ENCODE measurements at regions not wholly inside any gene's neighbourhood (a gene's known extent, or its start where the extent isn't known, plus 50 kb on each side); places are given as distances from the start of the nearest gene placed in this dataset.

GRCh38 chr6:113755449-113756289 lies 101.5 kb upstream of the MARCKS start:
- Histone ChIP-seq H3K36me3 (ENCODE audit: insufficient read depth, low read length) (no peaks in the 10 kb centered on the region), H2AFZ (ENCODE audit: low read depth, low read length) (no peak overlapping the region), H3K9ac (ENCODE audit: low read length) (no peak overlapping the region), H3K27me3 (ENCODE audit: insufficient read depth, low read length) (no peaks in the 10 kb centered on the region), H4K20me1 (ENCODE audit: insufficient read depth, low read length) (no peaks in the 10 kb centered on the region), H3K79me2 (ENCODE audit: insufficient read depth, low read length) (no peaks in the 10 kb centered on the region), H3K4me1 (ENCODE audit: insufficient read depth, low read length) (no peaks in the 10 kb centered on the region), H3K4me2 (ENCODE audit: low read length) (no peak overlapping the region), H3K9me3 (ENCODE audit: insufficient read depth, low read depth, low read length) (no peaks in the 10 kb centered on the region), H3K27ac (ENCODE audit: low read depth, low read length) (no peak overlapping the region), H3K4me3 (ENCODE audit: insufficient read depth, low read depth, low read length) (no peak overlapping the region)
- H3K4me1 Mint-ChIP-seq (ENCODE audit: low read depth, unreplicated experiment) = peaks cover 11% of the 10 kb centered on the region
- FAIRE-seq (no peak), DNase-seq (ENCODE audit: low read depth) (no peak)
- H3K9me3 Mint-ChIP-seq (ENCODE audit: unreplicated experiment) = no peaks in the 10 kb centered on the region
- no peaks in the 10 kb centered on the region for H3K36me3 Mint-ChIP-seq (ENCODE audit: low read depth, unreplicated experiment)
- H3K27me3 Mint-ChIP-seq (ENCODE audit: low read depth, unreplicated experiment) = no peaks in the 10 kb centered on the region
- TF ChIP-seq EZH2 (IDR thresholded peaks at IDR 0.05; ENCODE audit: insufficient read depth, low read length) = no peak
- TF ChIP-seq CTCF (IDR thresholded peaks at IDR 0.05; ENCODE audit: insufficient read depth, low read depth, low read length) = no peak
- no peak overlapping the region for H3K4me3 Mint-ChIP-seq (ENCODE audit: unreplicated experiment)
- H3K27ac Mint-ChIP-seq (ENCODE audit: unreplicated experiment) = no peak overlapping the region

- no peak overlapping the region for H3K4me2 ChIP-seq (ENCODE audit: low read length)
- H2AFZ ChIP-seq (ENCODE audit: low read depth, low read length) = no peak overlapping the region
- H3K36me3 Mint-ChIP-seq (ENCODE audit: low read depth, unreplicated experiment) = no peaks in the 10 kb centered on the region
- no peaks in the 10 kb centered on the region for H3K27me3 ChIP-seq (ENCODE audit: insufficient read depth, low read length)
- no peak for FAIRE-seq
- no peaks in the 10 kb centered on the region for H4K20me1 ChIP-seq (ENCODE audit: insufficient read depth, low read length)
- H3K9me3 ChIP-seq (ENCODE audit: insufficient read depth, low read depth, low read length) = no peaks in the 10 kb centered on the region
- no peak overlapping the region for H3K4me3 Mint-ChIP-seq (ENCODE audit: unreplicated experiment)
- H3K79me2 ChIP-seq (ENCODE audit: insufficient read depth, low read length) = no peaks in the 10 kb centered on the region
- H3K4me1 Mint-ChIP-seq (ENCODE audit: low read depth, unreplicated experiment) = peaks cover 11% of the 10 kb centered on the region
- no peak for TF ChIP-seq EZH2 (IDR thresholded peaks at IDR 0.05; ENCODE audit: insufficient read depth, low read length)
- TF ChIP-seq CTCF (IDR thresholded peaks at IDR 0.05; ENCODE audit: insufficient read depth, low read depth, low read length) = no peak
- no peak overlapping the region for H3K9ac ChIP-seq (ENCODE audit: low read length)
- no peaks in the 10 kb centered on the region for H3K36me3 ChIP-seq (ENCODE audit: insufficient read depth, low read length)
- no peaks in the 10 kb centered on the region for H3K4me1 ChIP-seq (ENCODE audit: insufficient read depth, low read length)
- no peak overlapping the region for H3K27ac Mint-ChIP-seq (ENCODE audit: unreplicated experiment)
- no peaks in the 10 kb centered on the region for H3K9me3 Mint-ChIP-seq (ENCODE audit: unreplicated experiment)
- no peak overlapping the region for H3K4me3 ChIP-seq (ENCODE audit: insufficient read depth, low read depth, low read length)
- DNase-seq (ENCODE audit: low read depth) = no peak
- no peaks in the 10 kb centered on the region for H3K27me3 Mint-ChIP-seq (ENCODE audit: low read depth, unreplicated experiment)
- no peak overlapping the region for H3K27ac ChIP-seq (ENCODE audit: low read depth, low read length)
Measured at GRCh38 chr6:113756290-113756665, 100.9 kb upstream of the MARCKS start.

GRCh38 chr6:113758214-113758613 lies 98.9 kb upstream of the MARCKS start:
- no peak for FAIRE-seq
- no peak overlapping the region for H3K27ac Mint-ChIP-seq (ENCODE audit: unreplicated experiment)
- H3K4me3 ChIP-seq (ENCODE audit: insufficient read depth, low read depth, low read length) = no peak overlapping the region

More at GRCh38 chr6:113758214-113758613, 98.9 kb upstream of the MARCKS start:
- Histone ChIP-seq H3K27me3 (ENCODE audit: insufficient read depth, low read length) (no peaks in the 10 kb centered on the region), H3K9ac (ENCODE audit: low read length) (no peak overlapping the region), H2AFZ (ENCODE audit: low read depth, low read length) (no peak overlapping the region), H3K9me3 (ENCODE audit: insufficient read depth, low read depth, low read length) (no peaks in the 10 kb centered on the region), H3K36me3 (ENCODE audit: insufficient read depth, low read length) (no peaks in the 10 kb centered on the region), H3K79me2 (ENCODE audit: insufficient read depth, low read length) (no peaks in the 10 kb centered on the region), H3K27ac (ENCODE audit: low read depth, low read length) (no peak overlapping the region), H3K4me2 (ENCODE audit: low read length) (no peak overlapping the region), H3K4me1 (ENCODE audit: insufficient read depth, low read length) (no peaks in the 10 kb centered on the region), H4K20me1 (ENCODE audit: insufficient read depth, low read length) (no peaks in the 10 kb centered on the region)
- TF ChIP-seq EZH2 (IDR thresholded peaks at IDR 0.05; ENCODE audit: insufficient read depth, low read length) = no peak
- TF ChIP-seq CTCF (IDR thresholded peaks at IDR 0.05; ENCODE audit: insufficient read depth, low read depth, low read length) = no peak
- Mint-ChIP-seq H3K9me3 (ENCODE audit: unreplicated experiment) (no peaks in the 10 kb centered on the region), H3K36me3 (ENCODE audit: low read depth, unreplicated experiment) (no peaks in the 10 kb centered on the region), H3K4me3 (ENCODE audit: unreplicated experiment) (no peak overlapping the region), H3K27me3 (ENCODE audit: low read depth, unreplicated experiment) (no peaks in the 10 kb centered on the region), H3K4me1 (ENCODE audit: low read depth, unreplicated experiment) (peaks cover 12% of the 10 kb centered on the region)
- no peak for DNase-seq (ENCODE audit: low read depth)
